HG02973 (cell line): ENCODE measurements at regions not wholly inside any gene's neighbourhood (a gene's known extent, or its start where the extent isn't known, plus 50 kb on each side); places are given as distances from the start of the nearest gene placed in this dataset.

Experiments used
- ATAC-seq: cut with Tn5 transposase; IDR thresholded peaks from one replicate; pipeline ENCODE4 v1.9.1; 2021; ENCODE audit warnings: moderate library complexity; ENCODE audit not compliant: unreplicated experiment

DNA sequence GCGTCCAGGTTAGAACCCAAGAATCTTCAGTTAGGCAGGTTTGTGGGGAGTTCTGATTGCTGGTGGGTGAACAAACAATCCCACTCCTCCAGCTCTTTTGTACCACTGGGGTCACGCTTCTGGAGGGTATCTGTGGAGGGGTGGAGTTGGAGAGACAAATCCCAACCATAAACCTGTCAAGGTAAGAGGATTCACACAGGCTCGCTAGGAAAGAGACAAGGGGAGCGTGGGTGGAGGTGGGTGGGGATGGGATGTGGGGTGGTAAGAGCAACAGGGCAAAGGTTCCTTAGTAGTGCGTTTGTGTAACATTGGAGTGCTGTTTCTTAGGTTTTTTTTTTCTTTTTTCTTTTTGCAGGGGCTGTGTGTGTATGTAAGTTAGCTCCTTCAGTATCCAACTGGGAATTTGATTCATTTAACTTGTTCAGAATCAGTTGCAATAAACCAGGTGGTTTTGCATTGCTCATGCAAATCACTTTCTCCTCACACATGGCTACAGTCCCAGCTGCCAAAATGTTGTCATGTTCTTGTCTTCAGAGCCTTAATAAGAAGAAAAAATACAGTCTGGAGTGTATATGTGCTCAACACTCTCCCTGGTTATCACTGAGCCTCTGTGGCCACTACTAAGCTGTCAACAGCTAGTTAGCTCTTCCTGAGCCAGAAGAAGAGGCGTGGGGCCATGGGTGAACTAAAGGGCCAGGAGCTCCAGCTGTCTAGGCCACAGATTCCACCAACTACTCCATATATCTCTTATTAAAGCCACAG, 164.0 kb upstream of the RAD23B start:
- ATAC-seq, result no peak

- ATAC-seq, result no peak
Measured at GRCh38 chr9:107119735-107120134, 163.3 kb upstream of the RAD23B start.

DNA sequence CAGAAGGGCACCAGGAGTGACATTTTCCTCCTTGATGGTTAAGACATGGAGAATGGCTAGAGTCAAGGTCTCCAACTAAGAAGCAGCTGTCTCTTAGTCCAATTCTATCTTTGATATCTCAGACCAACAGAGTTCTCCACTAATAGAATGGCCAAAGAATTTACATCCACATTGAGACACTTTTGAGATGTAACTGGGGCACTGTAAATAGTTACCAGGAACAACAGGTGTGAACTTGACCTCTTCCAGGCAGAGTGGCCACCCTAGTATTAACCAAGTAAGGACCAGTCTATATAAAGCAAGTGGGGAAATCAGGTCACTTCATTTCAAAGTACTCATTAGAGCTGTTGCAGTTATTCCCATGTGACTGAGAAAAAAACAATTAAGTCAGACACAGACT, 159.7 kb upstream of the RAD23B start:
- ATAC-seq, result no peak

- ATAC-seq, result no peak
Measured at GRCh38 chr9:107127608-107128007, 155.5 kb upstream of the RAD23B start.

DNA sequence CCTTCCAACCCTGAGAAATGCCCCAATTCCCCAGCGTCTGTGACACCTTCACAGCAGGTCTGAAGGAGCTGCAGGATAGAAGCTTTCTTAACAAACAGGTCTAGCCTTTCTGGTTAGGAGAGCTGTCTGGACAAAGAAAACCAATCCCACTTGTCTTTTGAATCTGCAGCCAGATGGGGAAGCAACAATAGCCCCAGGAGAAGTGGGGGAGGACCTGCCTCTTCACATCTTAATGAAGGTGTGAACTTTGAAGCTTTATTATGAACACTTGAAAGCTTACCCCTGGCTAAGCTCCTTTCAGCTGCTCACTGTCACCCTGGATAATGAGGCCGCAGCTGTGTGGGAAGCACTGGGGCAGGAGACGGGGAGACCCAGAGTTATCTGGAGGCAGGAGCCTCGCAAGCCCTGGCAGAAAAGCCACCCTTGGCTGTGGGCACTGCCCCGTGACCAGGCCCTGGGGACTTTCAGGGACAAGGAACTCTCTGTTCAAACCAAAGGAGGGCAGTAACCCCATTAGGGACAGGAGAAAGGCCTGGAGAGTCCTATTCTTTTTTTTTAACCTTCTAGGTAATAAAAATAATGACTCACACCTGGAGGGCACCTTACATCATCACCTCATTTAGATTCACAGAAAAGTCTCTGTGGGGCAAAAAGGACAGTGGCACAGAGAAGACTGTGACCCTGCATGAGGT, 151.8 kb upstream of the RAD23B start:
- ATAC-seq, result no peak

GRCh38 chr9:107136296-107136695, 146.8 kb upstream of the RAD23B start:
- ATAC-seq, result no peak

- no peak for ATAC-seq
Measured at GRCh38 chr9:107137495-107138202, 145.4 kb upstream of the RAD23B start.

- ATAC-seq, result no peak
Measured at GRCh38 chr9:107138261-107138992, 144.7 kb upstream of the RAD23B start.

GRCh38 chr9:107141967-107142366, 141.1 kb upstream of the RAD23B start:
- ATAC-seq, result no peak

DNA sequence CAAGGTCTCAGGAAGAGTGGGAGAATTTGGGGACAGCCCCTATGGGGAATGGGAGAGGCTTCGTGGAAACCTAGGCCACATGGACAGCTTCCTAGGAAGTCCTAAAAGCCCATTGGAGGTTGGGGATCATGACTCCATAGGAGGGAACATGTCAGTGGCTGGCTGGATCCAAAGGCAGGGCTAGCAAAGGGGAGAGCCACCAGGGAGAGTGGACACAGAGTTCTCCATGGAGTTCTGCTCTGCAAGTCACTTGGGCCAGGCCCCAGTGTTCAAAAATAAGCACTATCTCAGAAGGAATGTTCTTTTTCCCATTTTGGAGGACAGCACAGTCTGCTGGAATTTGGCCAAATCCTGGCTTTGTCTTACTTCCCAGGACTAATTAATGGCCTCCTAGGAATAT, 140.6 kb upstream of the RAD23B start:
- ATAC-seq, result no peak

DNA sequence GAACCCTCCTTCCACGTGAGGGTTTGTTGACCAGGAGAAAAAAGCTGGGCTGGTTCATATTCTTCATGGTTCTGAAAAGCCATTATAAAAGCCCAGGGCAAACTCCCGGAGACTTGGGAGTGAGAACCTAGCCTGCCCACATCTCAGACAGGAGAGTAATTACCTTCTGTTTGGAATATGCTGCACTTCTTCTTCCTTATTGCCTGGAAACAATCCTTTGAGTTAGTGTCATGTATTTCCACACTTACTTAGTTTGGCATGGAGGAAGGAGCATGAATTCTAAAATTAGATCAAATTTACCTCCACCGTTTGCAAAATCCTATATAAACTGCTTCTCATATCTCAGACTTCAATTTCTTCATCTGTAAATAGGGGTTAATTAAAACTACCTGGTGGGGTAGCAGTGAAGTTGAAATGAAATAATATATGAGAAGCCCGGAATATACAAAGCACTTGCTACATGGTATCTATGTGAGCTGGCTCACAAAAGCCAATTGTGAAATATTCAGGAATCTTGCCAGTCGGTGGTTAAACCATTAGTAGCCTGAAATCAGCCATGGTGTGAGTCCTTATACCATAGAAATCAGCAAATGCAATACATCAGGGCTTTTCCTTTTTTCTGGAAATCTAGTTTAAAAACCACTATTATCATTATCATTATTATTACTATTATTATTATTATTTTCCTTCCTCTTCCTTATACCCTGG, 140.0 kb upstream of the RAD23B start:
- no peak for ATAC-seq

DNA sequence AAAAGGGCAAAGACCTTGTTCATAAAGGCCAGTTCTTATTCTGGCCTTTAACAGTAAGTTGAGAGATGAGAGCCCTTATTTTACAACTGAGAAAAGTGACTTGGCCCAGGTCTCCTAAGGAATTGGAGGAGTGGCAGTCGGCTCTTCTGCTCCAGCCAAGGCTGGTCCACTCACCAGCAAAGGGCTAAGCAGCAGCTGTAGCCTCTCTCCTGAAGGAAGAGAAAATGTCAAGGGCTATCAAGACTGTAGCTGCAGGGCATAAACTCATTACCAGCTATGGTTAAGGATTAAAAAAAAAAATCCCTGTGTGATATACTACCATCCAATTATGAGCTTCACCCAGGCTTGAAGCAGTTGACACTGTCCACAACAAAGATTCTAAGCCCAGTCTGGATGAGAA, 138.6 kb upstream of the RAD23B start:
- ATAC-seq, result no peak

- no peak for ATAC-seq
Measured at GRCh38 chr9:107147134-107147533, 135.9 kb upstream of the RAD23B start.

DNA sequence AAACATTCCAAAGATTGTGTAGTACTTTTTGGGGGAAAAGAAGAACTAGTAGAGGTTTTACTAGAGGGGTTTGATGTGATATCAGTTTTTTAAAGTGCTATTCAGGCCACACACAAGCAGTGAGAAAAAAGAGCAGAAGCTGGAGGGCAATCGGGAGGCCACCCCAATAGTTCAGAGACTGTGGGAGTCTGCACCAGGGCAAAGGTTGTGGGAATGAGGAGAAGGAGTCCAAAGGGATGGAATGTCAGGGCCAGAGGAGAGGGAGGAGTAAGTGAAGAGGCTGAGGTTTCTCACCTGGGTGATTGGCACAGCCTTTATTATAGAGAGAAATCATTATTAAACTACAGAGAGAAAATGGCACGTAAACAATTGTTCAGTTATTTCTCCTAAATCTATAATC, 134.9 kb upstream of the RAD23B start:
- ATAC-seq, result no peak

DNA sequence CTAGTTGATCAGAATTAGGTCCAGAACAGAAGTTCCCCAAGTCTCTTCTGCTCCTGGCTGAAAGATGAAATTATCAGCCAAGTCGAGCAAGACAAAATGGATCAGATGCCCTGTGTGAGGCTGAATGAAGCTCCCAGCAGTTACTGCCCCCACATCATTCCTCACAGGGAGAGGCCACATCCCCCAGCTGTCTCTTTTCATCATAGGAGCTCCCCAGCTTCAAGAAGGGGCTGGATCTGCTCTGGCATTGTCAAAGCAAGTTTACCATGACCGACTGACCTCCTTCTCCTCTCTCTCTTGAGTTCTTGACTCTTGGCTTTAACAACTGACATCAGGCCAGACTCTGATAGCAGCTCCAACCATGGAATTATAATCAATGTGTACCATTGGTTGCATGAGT, 133.3 kb upstream of the RAD23B start:
- ATAC-seq, result no peak

- ATAC-seq, result no peak
Measured at GRCh38 chr9:107153336-107153735, 129.7 kb upstream of the RAD23B start.

- no peak for ATAC-seq
Measured at GRCh38 chr9:107154291-107154690, 128.8 kb upstream of the RAD23B start.

DNA sequence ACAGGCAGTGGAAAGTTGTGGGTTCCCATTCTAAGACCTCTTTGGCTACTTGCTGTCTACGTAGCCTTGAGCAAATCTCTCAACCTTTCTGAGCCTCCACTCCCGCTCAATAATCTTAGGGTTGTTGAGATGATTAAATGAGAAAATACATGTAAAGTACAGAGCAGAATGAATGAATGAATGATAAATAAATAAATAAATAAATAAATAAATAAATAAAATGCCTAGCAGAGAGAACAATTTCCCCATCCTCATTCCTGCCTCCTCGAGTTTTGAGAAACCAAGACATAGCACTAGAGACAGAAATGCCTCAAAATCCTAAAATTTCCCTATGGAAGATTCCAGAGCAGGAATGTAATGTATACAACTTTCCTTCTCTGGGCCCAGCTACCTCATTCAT, 128.3 kb upstream of the RAD23B start:
- ATAC-seq, result no peak

DNA sequence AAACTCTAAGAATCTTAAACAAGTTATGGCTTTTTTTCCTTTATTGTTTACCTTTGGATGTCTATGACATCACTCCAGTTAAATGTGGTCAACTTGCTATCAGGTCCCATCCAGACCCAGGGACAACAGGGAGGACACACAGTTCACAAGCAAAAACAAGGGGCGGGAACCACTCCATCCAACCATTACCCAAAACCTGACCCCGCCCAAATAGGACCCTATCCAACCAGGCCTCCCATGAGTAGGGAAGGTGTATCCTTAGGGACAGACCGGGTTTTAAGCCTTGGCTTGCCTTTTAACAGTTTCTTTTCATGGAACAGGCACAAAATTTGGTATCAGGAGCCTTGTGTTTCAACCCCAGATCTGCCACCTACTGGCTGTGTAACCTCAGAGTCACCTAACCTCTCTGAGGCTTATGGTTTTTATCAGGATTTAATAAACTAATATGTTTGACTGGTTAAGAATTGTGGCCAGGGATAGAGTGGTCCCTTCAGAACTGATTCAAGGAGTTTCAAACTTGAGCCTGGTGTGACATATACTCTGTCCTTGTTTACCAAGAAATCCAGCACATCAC, 127.7 kb upstream of the RAD23B start:
- no peak for ATAC-seq

DNA sequence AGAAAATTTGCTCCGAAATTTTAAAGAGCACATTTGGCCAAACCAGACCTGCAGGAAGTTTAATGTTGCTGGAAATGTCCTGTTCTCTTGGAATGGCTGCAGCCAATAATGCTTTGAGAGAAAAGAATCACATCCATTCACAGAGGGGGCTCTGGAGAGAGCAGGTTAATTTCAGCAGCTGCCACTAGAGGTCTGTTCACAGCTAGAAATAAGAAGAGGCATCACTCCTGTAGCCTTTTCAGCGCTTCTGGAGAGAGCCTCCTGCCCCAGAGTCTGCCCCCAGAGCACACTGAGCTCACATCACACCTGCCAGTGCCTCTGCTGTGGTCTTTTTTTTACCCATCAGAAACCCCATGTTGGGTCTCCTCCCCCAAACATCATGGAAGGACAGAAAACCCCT, 124.8 kb upstream of the RAD23B start:
- no peak for ATAC-seq
